Left ventricle myocardium inferior (tissue), 1 donor: ENCODE measurements at regions not wholly inside any gene's neighbourhood (a gene's known extent, or its start where the extent isn't known, plus 50 kb on each side); places are given as distances from the start of the nearest gene placed in this dataset.

Experiments used
- DNase-seq: peaks from one replicate; pipeline ENCODE4 v3.0.0-alpha.2; 2020
- H3K27ac ChIP-seq: fragments of 200-600 bp; replicated peaks from 2 replicates; pipeline ENCODE4 v1.8.0; 2021
- H3K27me3 ChIP-seq: fragments of 200-600 bp; 2 replicates; pipeline ENCODE4 v1.8.0; 2021; ENCODE audit warnings: low read depth
- H3K36me3 ChIP-seq: fragments of 200-600 bp; 2 replicates; pipeline ENCODE4 v1.8.0; 2021
- H3K4me1 ChIP-seq: fragments of 200-600 bp; 2 replicates; pipeline ENCODE4 v1.8.0; 2021
- H3K4me3 ChIP-seq: fragments of 200-600 bp; 2 replicates; pipeline ENCODE4 v1.8.0; 2021; ENCODE audit warnings: mild to moderate bottlenecking, moderate library complexity
- H3K9me3 ChIP-seq: fragments of 200-600 bp; replicated peaks from 2 replicates; pipeline ENCODE4 v1.8.0; 2021
- CTCF ChIP-seq: fragments of 200-600 bp; IDR thresholded peaks from 2 replicates; pipeline ENCODE4 v1.8.0; 2021; ENCODE audit warnings: antibody characterized with exemption, mild to moderate bottlenecking, borderline replicate concordance
- intact Hi-C: fragments of 100-400 bp; cut with micrococcal nuclease; formaldehyde crosslinking; loops from one replicate; pipeline ENCODE4 v1.11.0; 2022
- donor health status: DM: no; HTN: yes; CAD: no; lungs with severe emphysema.

- no peaks in the 10 kb centered on the region for H3K9me3 ChIP-seq
- H3K27ac ChIP-seq = no peak overlapping the region
- intact Hi-C loops = no loop called here
- TF ChIP-seq CTCF = no peak
- no peaks in the 10 kb centered on the region for H3K27me3 ChIP-seq
- no peaks in the 10 kb centered on the region for H3K36me3 ChIP-seq
- H3K4me3 ChIP-seq = no peak overlapping the region
- no peaks in the 10 kb centered on the region for H3K4me1 ChIP-seq
- DNase-seq = no peak
Observed at GRCh38 chr1:69320757-69321211, 246.9 kb upstream of the LRRC7 start.

- no peak overlapping the region for H3K27ac ChIP-seq
- H3K4me3 ChIP-seq = no peak overlapping the region
- TF ChIP-seq CTCF = no peak
- DNase-seq = no peak
- no peaks in the 10 kb centered on the region for H3K9me3 ChIP-seq
- no peaks in the 10 kb centered on the region for H3K27me3 ChIP-seq
- intact Hi-C loops = no loop called here
- H3K36me3 ChIP-seq = no peaks in the 10 kb centered on the region
- H3K4me1 ChIP-seq = no peaks in the 10 kb centered on the region
Observed at GRCh38 chr1:69321311-69321710, 246.4 kb upstream of the LRRC7 start.

- Histone ChIP-seq H3K4me1 (no peaks in the 10 kb centered on the region), H3K36me3 (no peaks in the 10 kb centered on the region), H3K9me3 (peaks cover 19% of the 10 kb centered on the region), H3K4me3 (no peak overlapping the region), H3K27ac (no peak overlapping the region), H3K27me3 (no peaks in the 10 kb centered on the region)
- intact Hi-C loops = no loop called here
- TF ChIP-seq CTCF = no peak
- DNase-seq = no peak
Observed at GRCh38 chr1:69328186-69328585, 239.5 kb upstream of the LRRC7 start.

GRCh38 chr1:69363236-69363635 is 204.5 kb upstream of the LRRC7 start:
- no peaks in the 10 kb centered on the region for H3K9me3 ChIP-seq
- H3K4me1 ChIP-seq = no peaks in the 10 kb centered on the region
- H3K4me3 ChIP-seq = no peak overlapping the region
- DNase-seq = no peak
- intact Hi-C loops = no loop called here
- no peak for TF ChIP-seq CTCF
- no peaks in the 10 kb centered on the region for H3K36me3 ChIP-seq
- no peak overlapping the region for H3K27ac ChIP-seq
- H3K27me3 ChIP-seq = no peaks in the 10 kb centered on the region

DNA sequence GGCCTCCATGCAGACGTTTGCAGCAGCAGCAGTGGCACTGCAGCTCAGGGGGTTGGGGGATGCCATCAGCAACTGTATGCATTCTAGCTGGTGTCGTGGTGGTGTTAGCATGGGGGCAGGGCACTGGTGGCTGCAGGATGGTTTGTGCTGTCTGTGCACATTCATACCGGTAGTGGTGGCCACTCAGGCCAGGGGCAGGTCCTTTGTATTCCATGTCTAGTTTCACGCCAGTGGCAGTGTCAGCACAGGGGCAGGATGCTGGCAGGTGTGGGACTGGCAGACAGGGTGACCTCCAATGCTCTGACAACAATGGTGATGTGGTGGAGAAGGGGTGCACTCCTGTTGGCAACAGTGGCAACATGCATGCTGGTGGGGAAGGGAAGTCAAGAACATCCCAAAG is 194.2 kb upstream of the LRRC7 start:
- H3K4me1 ChIP-seq = no peaks in the 10 kb centered on the region
- no peak overlapping the region for H3K27ac ChIP-seq
- no peak for TF ChIP-seq CTCF
- no peak overlapping the region for H3K4me3 ChIP-seq
- DNase-seq = no peak
- H3K27me3 ChIP-seq = no peaks in the 10 kb centered on the region
- intact Hi-C loops = no loop called here
- H3K9me3 ChIP-seq = peaks cover 21% of the 10 kb centered on the region
- no peaks in the 10 kb centered on the region for H3K36me3 ChIP-seq

DNA sequence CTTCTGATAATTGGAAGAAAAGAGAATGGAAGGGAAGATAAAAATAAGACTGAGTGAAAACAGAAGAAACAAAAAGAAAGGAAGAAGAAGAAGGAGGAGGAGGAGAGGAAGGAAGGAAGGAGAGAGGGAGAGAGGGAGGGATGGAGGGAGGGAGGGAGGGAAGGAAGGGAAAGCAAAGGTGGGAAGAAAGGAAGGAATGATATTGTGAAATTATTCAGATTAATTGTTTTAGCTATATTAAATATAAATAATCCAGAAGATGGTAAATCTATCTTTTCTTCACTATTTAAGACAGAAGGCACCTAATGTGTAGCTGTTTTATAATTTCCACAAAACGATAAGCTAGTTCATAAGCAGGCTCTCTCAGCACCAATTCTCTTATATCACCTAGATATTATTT is 191.3 kb upstream of the LRRC7 start:
- DNase-seq = no peak
- Histone ChIP-seq H3K27ac (no peak overlapping the region), H3K9me3 (peaks cover 8% of the 10 kb centered on the region), H3K36me3 (no peaks in the 10 kb centered on the region), H3K4me3 (no peak overlapping the region), H3K4me1 (no peaks in the 10 kb centered on the region), H3K27me3 (no peaks in the 10 kb centered on the region)
- intact Hi-C loops = no loop called here
- TF ChIP-seq CTCF = no peak
